GM23338 (cell line): ENCODE measurements at regions not wholly inside any gene's neighbourhood (a gene's known extent, or its start where the extent isn't known, plus 50 kb on each side); places are given as distances from the start of the nearest gene placed in this dataset.

Source experiments
- ATAC-seq: fragments of 200-7000 bp; cut with Tn5 transposase; 3 replicates; pipeline ENCODE4 v1.9.1; 2020
- DNase-seq: peaks from one replicate; pipeline ENCODE4 v3.0.0-alpha.2; 2015; ENCODE audit warnings: low spot score
- H2AFZ ChIP-seq: fragments of 200-600 bp; sonication (generic); 2 replicates; pipeline ENCODE4 v1.8.0; 2016; ENCODE audit warnings: antibody characterized with exemption, mild to moderate bottlenecking, moderate library complexity
- H3F3A ChIP-seq: fragments of 200-600 bp; sonication (generic); replicated peaks from 2 replicates; pipeline ENCODE4 v1.8.0; 2017; ENCODE audit warnings: antibody characterized with exemption, mixed run types, low read depth
- H3K27ac ChIP-seq: fragments of 200-600 bp; sonication (generic); 2 replicates; pipeline ENCODE4 v1.6.1; 2016; ENCODE audit warnings: low read depth
- H3K27me3 ChIP-seq: fragments of 200-600 bp; sonication (generic); 2 replicates; pipeline ENCODE4 v1.8.0; 2016; ENCODE audit warnings: mild to moderate bottlenecking, mixed run types, moderate library complexity; ENCODE audit not compliant: insufficient read depth
- H3K36me3 ChIP-seq: fragments of 200-600 bp; sonication (generic); 2 replicates; pipeline ENCODE4 v1.8.0; 2016; ENCODE audit warnings: mild to moderate bottlenecking; ENCODE audit not compliant: insufficient read depth
- H3K4me1 ChIP-seq: fragments of 200-600 bp; sonication (generic); 2 replicates; pipeline ENCODE4 v1.8.0; 2016; ENCODE audit warnings: mild to moderate bottlenecking, moderate library complexity; ENCODE audit not compliant: insufficient read depth
- H3K4me2 ChIP-seq: fragments of 200-600 bp; sonication (generic); 2 replicates; pipeline ENCODE4 v1.7.1; 2017; ENCODE audit warnings: mixed run types
- H3K4me3 ChIP-seq: fragments of 200-600 bp; sonication (generic); 2 replicates; pipeline ENCODE4 v1.6.1; 2016; ENCODE audit warnings: mixed run types
- H3K79me2 ChIP-seq: fragments of 200-600 bp; sonication (generic); replicated peaks from 2 replicates; pipeline ENCODE4 v1.8.0; 2017; ENCODE audit warnings: mild to moderate bottlenecking; ENCODE audit not compliant: insufficient read depth
- H3K9me2 ChIP-seq: fragments of 200-600 bp; sonication (generic); 2 replicates; pipeline ENCODE4 v1.8.0; 2017; ENCODE audit not compliant: insufficient read depth
- H4K20me1 ChIP-seq: fragments of 200-600 bp; sonication (generic); replicated peaks from 2 replicates; pipeline ENCODE4 v1.8.0; 2017; ENCODE audit warnings: mild to moderate bottlenecking; ENCODE audit not compliant: insufficient read depth
- H3K27ac Mint-ChIP-seq: 2 replicates; pipeline ENCODE4 v1.8.0; 2020; ENCODE audit warnings: inconsistent platforms, mild to moderate bottlenecking, moderate library complexity, mixed read lengths
- H3K27me3 Mint-ChIP-seq: 3 replicates; pipeline ENCODE4 v1.8.0; 2022; ENCODE audit warnings: low read depth, mild to moderate bottlenecking, moderate library complexity, mixed read lengths, inconsistent platforms; ENCODE audit not compliant: insufficient read depth, poor library complexity
- H3K36me3 Mint-ChIP-seq: 3 replicates; pipeline ENCODE4 v1.8.0; 2021; ENCODE audit warnings: low read depth, mild to moderate bottlenecking, inconsistent platforms, moderate library complexity, mixed read lengths
- H3K4me1 Mint-ChIP-seq: 3 replicates; pipeline ENCODE4 v1.8.0; 2020; ENCODE audit warnings: mild to moderate bottlenecking, inconsistent platforms, mixed read lengths
- H3K4me3 Mint-ChIP-seq: 3 replicates; pipeline ENCODE4 v1.8.0; 2021; ENCODE audit warnings: moderate library complexity, mild to moderate bottlenecking, inconsistent platforms, mixed read lengths
- H3K9me3 Mint-ChIP-seq: 3 replicates; pipeline ENCODE4 v1.8.0; 2020; ENCODE audit warnings: moderate library complexity, mild to moderate bottlenecking, inconsistent platforms, mixed read lengths
- CTCF ChIP-seq, 2 experiments: fragments of 200-600 bp in 1 of 2; sonication (generic) in 1 of 2; conservative IDR thresholded peaks; 2 replicates each; pipeline versions ENCODE4 v1.5.1 to v1.6.1; 2016 to 2017; ENCODE audit warnings: antibody characterized with exemption in 2 of 2, low read depth in 2 of 2, mild to moderate bottlenecking in 2 of 2, moderate library complexity in 1 of 2
- EZH2 ChIP-seq: fragments of 200-600 bp; sonication (generic); IDR thresholded peaks from one replicate; pipeline ENCODE4 v1.8.0; 2017; ENCODE audit warnings: antibody characterized with exemption, mild to moderate bottlenecking, low read depth; ENCODE audit not compliant: unreplicated experiment
- STAT1 ChIP-seq: IDR thresholded peaks from one replicate; pipeline ENCODE4 v1.6.1; 2016; ENCODE audit warnings: antibody characterized with exemption; ENCODE audit not compliant: unreplicated experiment
- ZNF114 ChIP-seq: fragments of 250-450 bp; sonication (Bioruptor Pico); IDR thresholded peaks from 2 replicates; pipeline ENCODE4 v1.5.0; 2020; ENCODE audit warnings: mild to moderate bottlenecking, moderate library complexity
- ZNF331 ChIP-seq: fragments of 250-450 bp; sonication (Bioruptor Pico); IDR thresholded peaks from 2 replicates; pipeline ENCODE4 v1.5.0; 2020; ENCODE audit warnings: low read depth, mild to moderate bottlenecking, moderate library complexity
- ZNF462 ChIP-seq: fragments of 250-450 bp; sonication (Bioruptor Pico); IDR thresholded peaks from 2 replicates; pipeline ENCODE4 v1.5.0; 2020; ENCODE audit warnings: mild to moderate bottlenecking, moderate library complexity

GRCh38 chr16:66008136-66008535 is 358.4 kb upstream of the CDH5 start (continued):
- TF ChIP-seq ZNF462 (CRISPR knock-in tag) = no peak
- TF ChIP-seq ZNF331 (CRISPR knock-in tag) = no peak
- no peak for TF ChIP-seq STAT1

- DNase-seq = no peak
- no peaks in the 10 kb centered on the region for H3K79me2 ChIP-seq
- Mint-ChIP-seq H3K27ac (no peak overlapping the region; the same call in 1 of the 2 replicates), H3K9me3 (peaks cover 3% of the 10 kb centered on the region; the same call in 1 of the 3 replicates), H3K4me1 (peaks cover 21% of the 10 kb centered on the region), H3K36me3 (no peaks in the 10 kb centered on the region), H3K27me3 (peaks cover 3% of the 10 kb centered on the region), H3K4me3 (no peak overlapping the region)
- H3K9me2 ChIP-seq = peaks cover 25% of the 10 kb centered on the region
- H2AFZ ChIP-seq = no peak overlapping the region
- H3K36me3 ChIP-seq = no peaks in the 10 kb centered on the region
- H3F3A ChIP-seq = no peaks in the 10 kb centered on the region
- peaks cover 7% of the 10 kb centered on the region; the same call in 1 of the 2 replicates for H3K4me1 ChIP-seq
- H3K27ac ChIP-seq = no peak overlapping the region
- H3K4me2 ChIP-seq = no peak overlapping the region
- H3K4me3 ChIP-seq = no peak overlapping the region
- H3K27me3 ChIP-seq = no peaks in the 10 kb centered on the region
- peak; percentile 56; the same call in 2 of the 3 replicates for ATAC-seq
- H4K20me1 ChIP-seq = no peaks in the 10 kb centered on the region
- TF ChIP-seq CTCF (conservative IDR thresholded peaks at IDR 0.05; ENCODE audit: low read depth in 2 of 2) = no peak
- no peak for TF ChIP-seq ZNF462 (CRISPR knock-in tag)
- no peak for TF ChIP-seq EZH2
- no peak for TF ChIP-seq ZNF331 (CRISPR knock-in tag)
- no peak for TF ChIP-seq ZNF114 (CRISPR knock-in tag)
These were observed 358.8 kb upstream of the CDH5 start for GRCh38 chr16:66007717-66008116.
